PC-3 (cell line): ENCODE measurements at regions not wholly inside any gene's neighbourhood (a gene's known extent, or its start where the extent isn't known, plus 50 kb on each side); places are given as distances from the start of the nearest gene placed in this dataset.

Experiments
- ATAC-seq: fragments of 200-7000 bp; cut with Tn5 transposase; 2 replicates; pipeline ENCODE4 v1.9.1; 2020; ENCODE audit warnings: mild to moderate bottlenecking, moderate library complexity
- BruUV-seq: library from RNA; stranded (reverse); fragments of 400-500 nt; replicated peaks from 2 replicates; lab custom pipeline; 2021; lab: Mats Ljungman, UMichigan
- CTCF ChIA-PET: fragments of 300-600 bp; sonication (Branson Sonifier 250); formaldehyde crosslinking; loops from one replicate; lab custom pipeline; 2022; ENCODE audit warnings: antibody characterized with exemption; lab: Charles Lee
- POLR2A ChIA-PET: fragments of 300-600 bp; sonication (Branson Sonifier 250); formaldehyde crosslinking; loops from one replicate; lab custom pipeline; 2022; ENCODE audit warnings: antibody characterized with exemption; ENCODE audit not compliant: unreplicated experiment; lab: Charles Lee
- DNase-seq: peaks from one replicate; pipeline ENCODE4 v3.0.0-alpha.2; 2015
- H2AFZ ChIP-seq: fragments of 300-600 bp; sonication (generic); 2 replicates; pipeline ENCODE4 v1.6.0; 2016; ENCODE audit warnings: antibody characterized with exemption, low read length
- H3F3A ChIP-seq: fragments of 300-600 bp; sonication (generic); one replicate; pipeline ENCODE4 v1.6.0; 2017; ENCODE audit warnings: antibody characterized with exemption, low read length, control low read depth, mild to moderate bottlenecking; ENCODE audit not compliant: unreplicated experiment
- H3K27ac ChIP-seq: fragments of 300-600 bp; sonication (generic); 2 replicates; pipeline ENCODE4 v1.5.1; 2016; ENCODE audit warnings: mild to moderate bottlenecking, low read length
- H3K27me3 ChIP-seq: fragments of 300-600 bp; sonication (generic); 2 replicates; pipeline ENCODE4 v1.6.1; 2016; ENCODE audit warnings: low read length, mixed read lengths
- H3K36me3 ChIP-seq: fragments of 300-600 bp; sonication (generic); 2 replicates; pipeline ENCODE4 v1.6.1; 2016; ENCODE audit warnings: low read depth, mixed run types, low read length, mixed read lengths
- H3K4me1 ChIP-seq: fragments of 300-600 bp; sonication (generic); 2 replicates; pipeline ENCODE4 v1.5.1; 2016; ENCODE audit warnings: low read length; ENCODE audit not compliant: insufficient read depth
- H3K4me2 ChIP-seq: fragments of 300-600 bp; sonication (generic); 2 replicates; pipeline ENCODE4 v1.6.0; 2016; ENCODE audit warnings: low read length
- H3K4me3 ChIP-seq: fragments of 300-600 bp; sonication (generic); 2 replicates; pipeline ENCODE4 v1.5.1; 2016; ENCODE audit warnings: mild to moderate bottlenecking, low read length, mixed read lengths
- H3K79me2 ChIP-seq: fragments of 300-600 bp; sonication (generic); 2 replicates; pipeline ENCODE4 v1.6.1; 2017; ENCODE audit warnings: low read length, mixed read lengths
- H3K9ac ChIP-seq: fragments of 300-600 bp; sonication (generic); 2 replicates; pipeline ENCODE4 v1.6.0; 2016; ENCODE audit warnings: mild to moderate bottlenecking, low read length
- H3K9me2 ChIP-seq: fragments of 300-600 bp; sonication (generic); replicated peaks from 2 replicates; pipeline ENCODE4 v1.6.1; 2016; ENCODE audit warnings: mixed run types, low read length, mixed read lengths
- H3K9me3 ChIP-seq: fragments of 300-600 bp; sonication (generic); 2 replicates; pipeline ENCODE4 v1.6.1; 2016; ENCODE audit warnings: low read length, mixed read lengths
- H4K20me1 ChIP-seq: fragments of 300-600 bp; sonication (generic); 2 replicates; pipeline ENCODE4 v1.6.1; 2016; ENCODE audit warnings: low read length, mixed read lengths
- EZH2 ChIP-seq: fragments of 300-600 bp; sonication (generic); IDR thresholded peaks from one replicate; pipeline ENCODE4 v1.6.1; 2017; ENCODE audit warnings: antibody characterized with exemption, mild to moderate bottlenecking, low read length; ENCODE audit not compliant: unreplicated experiment
- EZH2phosphoT487 ChIP-seq: fragments of 300-600 bp; sonication (generic); IDR thresholded peaks from 2 replicates; pipeline ENCODE4 v1.6.1; 2018; ENCODE audit warnings: mild to moderate bottlenecking, antibody characterized with exemption, low read length, borderline replicate concordance
- intact Hi-C: fragments of 100-400 bp; cut with micrococcal nuclease; formaldehyde crosslinking; loops from 2 replicates; pipeline ENCODE4 v1.9.0; 2023
- TF ChIP-seq, protein P1 (sequence below): fragments of 300-600 bp; sonication (generic); conservative IDR thresholded peaks from 2 replicates; pipeline ENCODE4 v1.5.1; 2017; ENCODE audit warnings: antibody characterized with exemption, low read depth, mild to moderate bottlenecking, low read length

- H3F3A ChIP-seq = no peaks in the 10 kb centered on the region
- no peak for ATAC-seq
- H3K9ac ChIP-seq = no peak overlapping the region
- peaks cover 70% of the 10 kb centered on the region for H3K27me3 ChIP-seq
- POLR2A ChIA-PET = no interaction called here
- no peak overlapping the region for H3K27ac ChIP-seq
- no peak overlapping the region for H2AFZ ChIP-seq
- intact Hi-C loops = no loop called here
- DNase-seq = no peak
- H3K36me3 ChIP-seq = no peaks in the 10 kb centered on the region
- CTCF ChIA-PET = no interaction called here
- H3K9me3 ChIP-seq = no peaks in the 10 kb centered on the region
- no peaks in the 10 kb centered on the region for H3K9me2 ChIP-seq
- H3K4me2 ChIP-seq = no peak overlapping the region
- BruUV-seq = no TSS peak
- H3K4me1 ChIP-seq = no peaks in the 10 kb centered on the region
- H3K79me2 ChIP-seq = no peaks in the 10 kb centered on the region
- H3K4me3 ChIP-seq = no peak overlapping the region
- H4K20me1 ChIP-seq = no peaks in the 10 kb centered on the region
- no peak for TF ChIP-seq EZH2
- TF ChIP-seq, protein P1, sequence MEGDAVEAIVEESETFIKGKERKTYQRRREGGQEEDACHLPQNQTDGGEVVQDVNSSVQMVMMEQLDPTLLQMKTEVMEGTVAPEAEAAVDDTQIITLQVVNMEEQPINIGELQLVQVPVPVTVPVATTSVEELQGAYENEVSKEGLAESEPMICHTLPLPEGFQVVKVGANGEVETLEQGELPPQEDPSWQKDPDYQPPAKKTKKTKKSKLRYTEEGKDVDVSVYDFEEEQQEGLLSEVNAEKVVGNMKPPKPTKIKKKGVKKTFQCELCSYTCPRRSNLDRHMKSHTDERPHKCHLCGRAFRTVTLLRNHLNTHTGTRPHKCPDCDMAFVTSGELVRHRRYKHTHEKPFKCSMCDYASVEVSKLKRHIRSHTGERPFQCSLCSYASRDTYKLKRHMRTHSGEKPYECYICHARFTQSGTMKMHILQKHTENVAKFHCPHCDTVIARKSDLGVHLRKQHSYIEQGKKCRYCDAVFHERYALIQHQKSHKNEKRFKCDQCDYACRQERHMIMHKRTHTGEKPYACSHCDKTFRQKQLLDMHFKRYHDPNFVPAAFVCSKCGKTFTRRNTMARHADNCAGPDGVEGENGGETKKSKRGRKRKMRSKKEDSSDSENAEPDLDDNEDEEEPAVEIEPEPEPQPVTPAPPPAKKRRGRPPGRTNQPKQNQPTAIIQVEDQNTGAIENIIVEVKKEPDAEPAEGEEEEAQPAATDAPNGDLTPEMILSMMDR = no peak
- no peak for TF ChIP-seq EZH2phosphoT487
Measured at GRCh38 chr13:100809856-100810255, 135.3 kb upstream of the TMTC4 start.

- ChIA-PET CTCF (no interaction called here), POLR2A (no interaction called here)
- Histone ChIP-seq H3K4me1 (no peaks in the 10 kb centered on the region), H3K9me3 (no peaks in the 10 kb centered on the region), H3K36me3 (no peaks in the 10 kb centered on the region), H4K20me1 (no peaks in the 10 kb centered on the region), H3K79me2 (no peaks in the 10 kb centered on the region), H3F3A (no peaks in the 10 kb centered on the region), H3K27me3 (peaks cover 70% of the 10 kb centered on the region), H3K9me2 (no peaks in the 10 kb centered on the region), H3K4me3 (no peak overlapping the region), H2AFZ (no peak overlapping the region), H3K9ac (no peak overlapping the region), H3K27ac (no peak overlapping the region), H3K4me2 (no peak overlapping the region)
- ATAC-seq (no peak), DNase-seq (no peak)
- intact Hi-C loops = no loop called here
- no peak for TF ChIP-seq EZH2
- TF ChIP-seq EZH2phosphoT487 = no peak
- TF ChIP-seq, protein P1 = no peak
- BruUV-seq = no TSS peak
Measured at GRCh38 chr13:100809129-100809390, 134.5 kb upstream of the TMTC4 start.

DNA sequence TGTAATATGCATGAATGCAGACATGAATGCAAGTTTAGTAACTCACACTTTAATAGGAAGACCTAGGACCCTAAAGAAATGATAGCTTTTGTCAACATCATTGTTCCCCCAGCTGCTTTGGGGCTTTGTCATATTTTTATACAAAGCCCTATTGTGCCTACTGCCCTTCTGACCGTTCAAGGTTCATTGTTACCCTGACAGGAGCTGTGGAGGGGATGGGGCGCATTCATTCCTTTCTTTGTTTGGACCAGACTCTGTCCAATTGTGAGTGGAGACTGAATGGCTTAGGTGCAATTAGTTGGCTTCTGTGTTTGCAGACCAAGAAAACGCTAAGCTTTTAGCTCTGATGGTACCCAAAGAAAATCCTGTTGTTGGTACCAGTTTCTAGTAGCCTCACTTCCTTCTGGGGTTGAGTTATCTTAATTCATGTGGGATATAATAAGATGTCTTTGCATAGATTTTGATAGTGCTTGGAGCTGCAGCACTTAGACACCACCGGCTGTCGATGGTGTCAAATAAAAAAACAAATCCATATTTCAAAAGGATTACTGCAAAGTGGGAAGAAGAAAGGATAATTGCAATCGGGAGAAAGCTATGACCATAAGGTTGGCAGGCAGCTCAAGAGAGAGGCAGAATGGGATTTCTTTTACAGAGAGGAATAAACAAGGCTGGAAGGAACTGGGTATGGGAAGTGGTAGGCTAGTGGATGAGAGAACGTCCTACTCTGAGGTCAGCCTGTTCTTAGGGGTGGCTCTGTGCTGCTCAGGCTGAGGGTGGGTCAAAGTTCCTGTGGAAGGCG, 133.9 kb upstream of the TMTC4 start:
- no peaks in the 10 kb centered on the region for H3K4me1 ChIP-seq
- H3K4me2 ChIP-seq = no peak overlapping the region
- H4K20me1 ChIP-seq = no peaks in the 10 kb centered on the region
- no peaks in the 10 kb centered on the region for H3K79me2 ChIP-seq
- peaks cover 70% of the 10 kb centered on the region for H3K27me3 ChIP-seq
- H3K9me2 ChIP-seq = no peaks in the 10 kb centered on the region
- ChIA-PET POLR2A (no interaction called here), CTCF (no interaction called here)
- ATAC-seq (no peak), DNase-seq (no peak)
- no peak overlapping the region for H3K4me3 ChIP-seq
- H3K27ac ChIP-seq = no peak overlapping the region
- intact Hi-C loops = no loop called here
- H3K36me3 ChIP-seq = no peaks in the 10 kb centered on the region
- H3K9ac ChIP-seq = no peak overlapping the region
- H3F3A ChIP-seq = no peaks in the 10 kb centered on the region
- BruUV-seq = no TSS peak
- H2AFZ ChIP-seq = no peak overlapping the region
- no peaks in the 10 kb centered on the region for H3K9me3 ChIP-seq
- TF ChIP-seq EZH2 (no peak), EZH2phosphoT487 (no peak)
- TF ChIP-seq, protein P1 = no peak
